NCI-H2081 (cell line): ENCODE measurements at regions not wholly inside any gene's neighbourhood (a gene's known extent, or its start where the extent isn't known, plus 50 kb on each side); places are given as distances from the start of the nearest gene placed in this dataset.
A peak's percentile ranks its signal among the peaks of the same experiment; 100 is the strongest.

Source experiments
- DNase-seq, 2 experiments: peaks; one replicate each; lab custom pipeline; 2025; lab: John Stamatoyannopoulos, UW

DNA sequence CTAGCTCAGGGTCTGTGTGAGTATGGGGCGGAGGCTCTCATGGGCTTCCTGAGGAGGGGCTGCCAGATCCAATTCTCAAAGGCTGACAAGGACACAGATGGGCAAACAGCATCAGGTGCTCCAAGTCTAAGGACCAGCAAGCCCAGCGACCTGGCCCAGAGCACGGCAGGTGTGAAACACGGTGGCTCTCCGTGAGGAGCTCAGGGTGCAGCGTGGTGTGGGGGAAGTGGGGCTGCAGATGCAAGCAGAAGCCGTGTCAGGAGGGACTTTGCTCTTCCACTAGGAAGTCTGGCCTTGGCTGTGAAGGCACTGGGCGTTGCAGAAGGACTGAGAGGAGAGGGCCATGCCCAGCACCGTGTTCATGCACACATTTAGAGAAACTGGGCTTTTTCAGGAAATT is 420.0 kb downstream of the GADD45G start:
- DNase-seq = no peak

DNA sequence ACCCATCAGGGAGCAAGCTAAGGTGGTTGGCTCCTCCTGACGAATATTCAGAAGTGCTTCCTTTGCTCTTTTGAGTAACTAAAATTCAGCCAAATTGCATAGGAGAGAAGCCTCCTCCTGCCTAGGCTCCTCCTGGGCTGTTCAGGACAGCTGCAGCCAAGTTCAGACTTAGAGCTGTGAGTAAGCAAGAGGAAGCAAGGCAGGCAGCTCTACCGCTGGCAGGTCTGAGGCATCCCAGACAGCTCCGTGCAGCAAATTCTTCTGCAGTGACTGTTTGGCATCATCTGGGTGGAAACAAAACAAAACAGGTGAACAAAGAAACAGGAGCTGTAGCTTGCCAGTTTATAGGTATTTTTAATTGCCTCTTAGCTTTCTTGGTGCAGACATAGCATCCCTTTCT is 421.0 kb downstream of the GADD45G start:
- no peak for DNase-seq

DNA sequence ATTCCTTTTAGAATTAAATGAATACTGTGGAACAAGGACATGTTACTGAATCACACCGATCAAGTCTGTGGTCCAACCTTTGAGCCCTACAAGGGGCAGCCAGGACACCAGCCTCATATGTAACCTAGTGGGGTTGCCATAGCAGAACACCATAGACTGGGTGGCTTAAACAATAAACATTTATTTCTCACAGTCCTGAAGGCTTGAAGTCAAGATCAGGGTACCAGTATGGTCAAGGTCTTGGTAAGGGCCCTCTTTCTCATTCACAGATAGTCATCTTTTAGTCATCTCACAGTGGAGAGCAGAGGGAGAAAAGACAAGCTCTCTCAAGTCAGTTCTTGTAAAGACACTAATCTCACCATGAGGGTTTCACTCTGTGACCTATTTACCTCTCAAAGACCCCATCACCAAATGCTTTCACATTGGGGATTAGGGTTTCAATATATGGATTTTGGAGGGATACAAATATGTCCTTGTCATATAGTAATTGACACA is 422.5 kb downstream of the GADD45G start:
- DNase-seq = no peak

DNA sequence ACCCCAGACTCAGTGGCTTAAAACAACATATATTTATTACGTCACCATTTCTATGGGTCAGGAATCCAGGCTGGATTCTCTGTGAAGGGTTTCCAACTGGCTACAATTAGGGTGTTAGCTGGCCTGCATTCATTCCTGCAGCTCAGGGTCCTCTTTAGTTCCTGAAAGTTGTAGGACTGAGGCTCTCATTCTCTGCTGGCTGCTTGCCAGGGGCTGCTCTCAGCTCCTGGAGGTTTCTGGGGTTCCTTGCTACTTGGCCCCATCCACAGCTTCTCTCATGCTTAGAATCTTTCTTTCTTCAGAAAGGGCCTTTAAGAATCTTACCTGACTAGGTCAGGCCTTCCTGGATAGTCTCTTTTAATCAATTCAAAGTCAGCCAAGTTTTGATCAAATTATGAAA is 424.6 kb downstream of the GADD45G start:
- DNase-seq = no peak

DNA sequence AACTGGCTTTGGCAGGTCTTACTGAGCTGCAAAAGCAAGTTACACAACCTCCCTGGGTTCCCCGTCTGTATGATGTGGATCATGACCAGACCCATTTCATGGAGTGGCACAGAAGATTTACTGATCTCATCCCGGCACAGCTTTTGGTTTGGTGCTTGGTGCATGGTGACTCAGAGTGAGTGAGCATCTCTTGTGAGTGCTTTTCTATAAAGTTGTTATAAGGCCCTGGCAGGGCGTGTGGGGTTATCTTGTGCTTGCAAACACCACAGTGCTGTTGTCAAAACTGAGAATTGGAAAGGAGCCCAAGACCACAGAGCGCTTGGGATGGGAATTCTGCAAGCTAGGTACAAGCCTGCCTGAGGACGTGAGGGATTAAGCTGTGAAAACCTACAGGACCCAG is 425.2 kb downstream of the GADD45G start:
- DNase-seq = no peak

GRCh38 chr9:90032296-90033027 is 427.6 kb downstream of the GADD45G start:
- DNase-seq = no peak

- no peak for DNase-seq
Observed at GRCh38 chr9:90033028-90033650, 428.3 kb downstream of the GADD45G start.

GRCh38 chr9:90034071-90034470 is 429.3 kb downstream of the GADD45G start:
- DNase-seq = peak in 1 of 2 experiments; percentile 34

DNA sequence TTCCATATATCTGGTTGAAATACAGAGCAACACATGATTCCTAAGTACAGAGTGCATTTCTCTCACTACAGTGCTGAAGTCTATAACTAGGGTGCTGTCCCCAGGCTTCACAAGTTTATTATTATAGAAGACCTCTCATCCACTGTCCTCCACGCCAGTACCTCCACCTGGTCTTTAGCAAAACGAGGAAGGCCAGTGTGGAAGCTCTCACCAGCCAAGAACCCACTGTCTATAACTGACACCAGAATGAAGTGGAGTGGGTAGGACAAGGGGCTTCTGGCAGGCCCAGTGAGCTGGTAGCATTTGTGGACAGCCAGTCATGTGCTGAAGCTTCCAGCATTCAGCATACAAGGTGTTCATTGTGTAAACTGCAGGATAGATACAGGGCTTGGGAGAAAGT is 430.7 kb downstream of the GADD45G start:
- no peak for DNase-seq

DNA sequence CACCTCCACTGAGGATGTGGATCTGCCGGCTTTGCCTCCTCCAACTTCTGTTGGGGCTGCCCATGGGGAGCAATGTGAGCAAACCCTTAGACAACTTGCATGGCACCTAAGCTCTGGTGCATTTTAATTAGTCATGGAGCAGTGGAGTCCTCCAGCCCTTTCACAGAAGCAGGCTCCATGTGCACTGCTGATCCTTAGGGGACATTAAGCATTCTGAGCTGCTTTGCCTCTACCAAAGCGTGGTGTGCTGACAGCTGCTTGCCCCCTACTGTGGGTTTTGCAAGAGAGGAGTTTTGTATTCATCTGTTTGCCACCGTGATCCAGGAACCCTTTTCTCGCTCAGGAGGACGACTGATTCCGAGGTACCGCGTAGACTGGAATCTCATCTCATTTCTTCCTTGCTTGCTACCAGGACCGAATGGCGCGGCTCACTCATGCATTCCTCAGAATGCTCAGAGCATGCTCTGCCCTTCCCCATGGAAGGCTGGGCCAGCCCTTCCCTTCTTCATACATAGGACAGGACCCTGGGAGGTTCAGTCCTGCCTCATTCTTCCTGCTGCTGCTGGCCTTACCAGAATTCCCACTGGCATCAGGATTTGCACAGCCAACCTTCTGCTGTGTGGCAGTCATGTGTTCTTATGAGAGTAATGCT is 432.5 kb downstream of the GADD45G start:
- DNase-seq = peak in 1 of 2 experiments; percentile 30

DNA sequence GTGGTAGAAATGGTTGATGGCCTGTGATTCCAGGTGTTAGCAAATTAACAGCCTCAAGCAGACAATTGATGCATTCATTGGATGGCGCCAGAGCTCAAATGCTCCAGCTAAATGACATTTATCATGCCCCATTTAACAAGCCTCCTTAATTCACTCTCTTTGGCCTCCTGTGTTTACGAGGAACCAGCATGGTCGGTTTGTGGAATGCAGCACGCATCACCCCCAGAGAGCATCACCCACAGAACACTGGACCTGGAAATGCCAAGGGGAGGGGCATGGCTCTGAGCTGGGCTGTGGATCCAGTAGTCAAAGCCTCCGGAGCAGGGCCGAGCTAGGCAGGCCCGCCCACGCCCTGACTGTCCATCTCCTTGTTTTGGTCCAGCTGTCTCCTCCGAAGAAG is 434.0 kb downstream of the GADD45G start:
- peak; percentile 89 to 99 for DNase-seq

- DNase-seq = peak; percentile 57 to 87
Observed at GRCh38 chr9:90044263-90044662, 439.5 kb downstream of the GADD45G start.

DNA sequence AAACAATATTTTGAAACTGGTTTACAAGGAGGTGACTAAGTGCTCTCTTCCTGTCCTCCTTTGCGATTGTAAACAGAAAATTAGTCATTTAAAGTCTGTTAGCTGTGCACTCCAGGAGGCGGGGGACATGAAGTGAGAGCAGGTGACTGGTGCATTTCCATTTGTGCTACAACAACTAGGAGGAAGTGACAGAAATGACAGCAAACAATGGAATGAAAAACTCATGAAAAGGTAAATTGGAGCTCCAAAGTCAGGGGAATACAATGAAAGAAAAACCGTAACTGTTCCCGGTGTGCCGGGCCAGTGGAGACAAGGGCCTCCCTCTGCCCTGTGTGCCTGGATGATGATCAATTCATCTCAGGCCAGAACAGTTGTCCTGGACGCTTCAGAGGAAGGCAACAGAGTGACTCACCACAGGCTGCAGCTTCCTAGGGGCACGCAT is 439.9 kb downstream of the GADD45G start:
- DNase-seq = peak; percentile 79 to 97

DNA sequence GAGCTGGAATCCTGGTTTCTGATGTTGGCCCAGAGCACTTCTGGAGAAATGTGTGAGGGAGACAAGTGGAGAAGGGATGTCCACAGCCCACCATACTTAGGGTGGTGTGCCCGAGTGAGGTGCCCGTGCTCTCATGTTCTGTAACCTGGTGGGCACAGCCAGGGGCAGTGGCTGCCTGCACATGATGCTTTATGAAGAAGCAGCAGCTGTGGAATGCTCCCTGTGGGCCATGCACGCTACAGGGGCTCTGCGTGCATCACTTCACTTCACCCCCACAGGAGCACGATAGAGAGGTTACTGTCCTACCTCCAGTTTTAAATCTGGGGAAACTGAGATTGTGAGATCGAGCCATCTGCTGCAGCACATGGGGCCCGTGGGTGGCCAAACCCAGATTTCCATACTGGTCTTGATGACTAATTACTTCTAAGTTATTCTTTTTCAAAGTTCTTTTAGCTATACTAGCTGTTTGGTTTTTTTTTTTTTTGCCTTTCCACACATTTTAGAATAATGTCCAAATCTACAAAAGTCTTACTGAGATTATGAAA is 441.6 kb downstream of the GADD45G start:
- DNase-seq = no peak

DNA sequence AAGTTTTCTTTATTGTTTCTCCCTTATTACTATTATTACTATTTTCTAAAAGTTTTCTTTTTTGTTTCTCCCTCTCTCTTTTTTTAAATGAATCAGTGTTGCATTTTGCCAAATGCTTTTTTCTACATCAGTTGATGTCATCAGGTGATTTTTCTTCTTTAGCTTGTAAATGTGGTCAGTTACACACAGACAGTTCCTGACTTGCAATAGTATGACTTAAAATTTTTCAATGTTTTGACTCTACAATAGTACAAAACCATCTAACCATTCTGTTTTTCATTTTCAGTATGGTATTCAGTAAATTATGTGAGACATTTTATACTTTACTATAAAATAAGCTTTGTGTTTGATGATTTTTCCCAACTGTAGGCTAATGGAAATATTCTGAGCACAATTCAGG is 443.0 kb downstream of the GADD45G start:
- DNase-seq = no peak

DNA sequence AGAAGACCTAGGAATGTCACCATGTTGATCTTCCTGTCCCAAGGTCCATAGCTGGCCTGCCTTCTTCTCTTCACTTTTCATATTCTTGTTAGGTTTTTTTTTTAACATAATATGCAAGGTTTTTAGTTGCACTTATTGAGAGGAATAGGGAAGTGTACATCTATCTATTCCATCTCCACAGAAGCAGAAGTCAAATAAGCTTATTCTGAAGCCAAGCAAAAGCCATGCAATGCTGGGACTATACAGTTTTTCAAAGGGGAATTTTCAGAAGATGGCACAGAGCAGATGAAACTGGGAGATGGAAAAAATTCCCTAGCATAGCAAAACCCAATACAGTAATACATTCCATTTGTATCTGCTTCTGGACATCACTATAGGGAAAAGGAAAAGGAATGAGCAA is 447.6 kb downstream of the GADD45G start:
- DNase-seq = no peak

DNA sequence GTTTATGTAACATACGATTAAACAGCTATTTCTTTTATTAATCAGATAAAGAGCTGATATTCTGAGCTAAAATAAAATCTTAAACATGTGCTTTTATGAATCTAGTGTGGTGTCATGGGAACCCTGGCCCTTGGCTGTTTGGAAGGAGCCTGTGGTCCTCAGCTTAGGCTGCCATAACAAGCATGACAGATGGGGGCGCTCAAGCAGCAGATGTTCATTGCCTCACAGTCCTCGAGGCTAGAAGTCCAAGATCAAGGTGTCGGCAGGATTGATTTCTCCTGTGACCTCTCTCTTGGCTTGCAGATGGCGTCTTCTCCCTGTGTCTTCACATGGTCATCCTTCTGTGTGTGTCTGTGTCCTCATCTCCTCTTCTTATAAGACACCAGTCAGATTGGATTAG is 448.2 kb downstream of the GADD45G start:
- peak in 1 of 2 experiments; percentile 21 for DNase-seq

GRCh38 chr9:90054810-90055209 is 450.0 kb downstream of the GADD45G start:
- DNase-seq = peak; percentile 46 to 81

DNA sequence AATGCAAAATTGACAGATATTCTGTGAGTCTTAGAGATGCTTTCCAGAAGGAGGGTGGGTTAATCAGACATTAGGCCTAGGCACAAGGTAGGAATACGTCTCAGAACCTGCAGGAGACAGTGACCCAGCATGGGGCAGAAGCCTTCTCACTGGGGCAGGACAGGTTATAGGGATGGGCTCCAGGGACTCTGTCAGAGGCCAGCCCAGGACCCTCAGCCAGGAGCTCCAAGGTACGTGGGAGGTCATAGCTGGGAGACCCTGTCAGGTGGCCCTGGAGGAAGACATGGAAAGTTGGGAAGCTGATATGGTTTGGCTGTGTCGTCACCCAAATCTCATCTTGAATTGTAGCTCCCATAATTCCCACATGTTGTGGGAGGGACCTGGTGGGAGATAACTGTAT is 450.4 kb downstream of the GADD45G start:
- DNase-seq = no peak

- no peak for DNase-seq
Observed at GRCh38 chr9:90057361-90057760, 452.5 kb downstream of the GADD45G start.

DNA sequence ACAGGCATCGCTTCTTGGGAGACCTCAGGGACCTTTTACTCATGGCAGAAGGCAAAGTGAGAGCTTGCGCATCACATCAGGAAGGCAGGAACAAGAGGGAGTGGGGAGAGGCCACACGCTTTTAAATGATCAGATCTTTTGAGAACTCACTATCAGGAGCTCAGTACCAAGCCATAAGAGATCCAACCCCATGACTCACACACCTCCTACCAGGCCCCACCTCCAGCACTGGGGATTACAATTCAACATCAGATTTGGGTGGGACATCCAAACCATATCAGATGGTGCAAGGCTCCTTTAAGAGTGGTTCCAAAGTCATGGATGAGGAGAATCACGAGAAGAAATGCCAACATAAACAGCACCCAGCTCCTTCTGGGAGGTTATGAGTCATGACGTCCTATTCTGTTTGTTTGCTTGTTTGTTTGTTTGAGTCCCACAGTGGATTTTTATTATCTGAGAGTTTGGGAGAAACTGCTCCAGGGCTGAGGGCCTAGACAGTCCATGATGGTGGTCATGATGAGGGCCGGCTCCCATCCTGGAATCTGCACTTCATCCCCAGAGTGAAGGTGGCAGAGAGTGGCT is 453.5 kb downstream of the GADD45G start:
- DNase-seq = no peak

DNA sequence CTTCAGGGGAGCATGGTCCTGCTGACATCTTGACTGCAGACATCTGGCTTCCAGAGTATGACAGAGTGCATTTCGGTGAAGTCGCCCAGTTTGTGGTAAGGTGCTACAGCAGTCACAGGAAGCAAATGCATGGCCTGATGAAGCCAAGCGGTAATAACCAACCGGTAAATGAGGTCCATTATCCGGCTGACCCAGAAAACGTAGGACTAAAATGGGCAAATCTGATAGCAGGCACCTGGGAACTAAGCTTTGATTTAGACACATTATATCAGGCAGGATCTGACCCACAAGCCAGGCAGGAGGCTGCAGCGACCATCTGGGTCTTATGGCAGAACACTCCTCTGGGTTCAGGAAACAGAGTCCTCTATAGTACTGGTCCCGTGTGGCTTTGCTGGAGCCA is 454.6 kb downstream of the GADD45G start:
- no peak for DNase-seq
